HCT116 (cell line): ENCODE measurements at regions not wholly inside any gene's neighbourhood (a gene's known extent, or its start where the extent isn't known, plus 50 kb on each side); places are given as distances from the start of the nearest gene placed in this dataset.

Experiments
- ELF1 ChIP-seq: IDR thresholded peaks from 2 replicates; pipeline ENCODE4 v1.6.1; 2012; ENCODE audit warnings: low read depth, borderline replicate concordance
- EZH2 ChIP-seq: fragments of 200-600 bp; sonication (generic); IDR thresholded peaks from 2 replicates; pipeline ENCODE4 v1.6.1; 2017; ENCODE audit warnings: antibody characterized with exemption, mixed run types
- EZH2phosphoT487 ChIP-seq: fragments of 200-600 bp; IDR thresholded peaks from 2 replicates; pipeline ENCODE4 v1.6.1; 2018; ENCODE audit warnings: antibody characterized with exemption, borderline replicate concordance
- POLR2A ChIP-seq: IDR thresholded peaks from 2 replicates; pipeline ENCODE4 v1.7.0; 2011; ENCODE audit warnings: borderline replicate concordance; ENCODE audit not compliant: insufficient read depth, insufficient read length; ENCODE audit errors: extremely low read depth
- POLR2AphosphoS5 ChIP-seq: IDR thresholded peaks from 2 replicates; pipeline ENCODE4 v1.6.1; 2011; ENCODE audit warnings: mild to moderate bottlenecking, low read depth, low read length, moderate library complexity
- RAD21 ChIP-seq: IDR thresholded peaks from 2 replicates; pipeline ENCODE4 v1.6.1; 2012; ENCODE audit warnings: low read depth, mild to moderate bottlenecking
- SIN3A ChIP-seq: IDR thresholded peaks from 2 replicates; pipeline ENCODE4 v1.6.1; 2012; ENCODE audit warnings: low read depth
- ZFX ChIP-seq: fragments of 450-650 bp; IDR thresholded peaks from 2 replicates; pipeline ENCODE4 v1.6.1; 2017
- ZNF274 ChIP-seq: fragments of 200-500 bp; sonication (Bioruptor generic); IDR thresholded peaks from 2 replicates; pipeline ENCODE4 v1.6.1; 2014; ENCODE audit warnings: mild to moderate bottlenecking, low read depth, low read length, inconsistent platforms
- TF ChIP-seq, protein P1 (sequence below), 3 experiments: fragments of 200-600 bp in 1 of 3; sonication (generic) in 1 of 3; IDR thresholded peaks in 2 of 3; conservative IDR thresholded peaks in 1 of 3; 2 replicates each; pipeline ENCODE4 v1.5.1; 2012 to 2017; ENCODE audit warnings: low read depth in 2 of 3, low read length in 2 of 3, antibody characterized with exemption in 1 of 3, borderline replicate concordance in 1 of 3, control low read depth in 1 of 3, mild to moderate bottlenecking in 1 of 3, mixed read lengths in 1 of 3, mixed run types in 1 of 3, moderate library complexity in 1 of 3; ENCODE audit not compliant: insufficient read depth in 1 of 3
- TF ChIP-seq, protein P2 (sequence below): IDR thresholded peaks from 2 replicates; pipeline ENCODE4 v1.6.1; 2012; ENCODE audit warnings: low read depth
- TF ChIP-seq, protein P3 (sequence below): IDR thresholded peaks from 2 replicates; pipeline ENCODE4 v1.6.1; 2012
- TF ChIP-seq, protein P4 (sequence below): IDR thresholded peaks from 2 replicates; pipeline ENCODE4 v1.6.1; 2012

DNA sequence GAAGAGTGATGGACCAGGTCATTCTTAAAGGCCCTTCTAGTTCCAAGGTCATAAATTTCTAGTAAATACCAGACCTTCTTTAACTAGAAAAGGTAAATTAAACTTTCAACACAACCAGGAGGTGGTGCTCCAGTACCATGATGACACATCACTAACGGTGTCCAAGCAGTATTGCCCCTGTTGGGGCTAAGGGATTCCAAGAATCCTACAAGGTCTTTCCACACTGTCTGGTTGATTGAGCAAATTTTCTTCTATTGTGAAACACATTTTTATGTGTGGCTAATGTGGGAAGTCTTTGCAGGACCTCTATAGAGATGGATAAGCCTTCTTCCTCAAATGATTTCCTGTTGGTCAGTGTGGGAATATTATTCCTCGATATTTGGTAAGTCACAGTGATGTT, 459.6 kb upstream of the PAPPA start:
- TF ChIP-seq, protein P1, sequence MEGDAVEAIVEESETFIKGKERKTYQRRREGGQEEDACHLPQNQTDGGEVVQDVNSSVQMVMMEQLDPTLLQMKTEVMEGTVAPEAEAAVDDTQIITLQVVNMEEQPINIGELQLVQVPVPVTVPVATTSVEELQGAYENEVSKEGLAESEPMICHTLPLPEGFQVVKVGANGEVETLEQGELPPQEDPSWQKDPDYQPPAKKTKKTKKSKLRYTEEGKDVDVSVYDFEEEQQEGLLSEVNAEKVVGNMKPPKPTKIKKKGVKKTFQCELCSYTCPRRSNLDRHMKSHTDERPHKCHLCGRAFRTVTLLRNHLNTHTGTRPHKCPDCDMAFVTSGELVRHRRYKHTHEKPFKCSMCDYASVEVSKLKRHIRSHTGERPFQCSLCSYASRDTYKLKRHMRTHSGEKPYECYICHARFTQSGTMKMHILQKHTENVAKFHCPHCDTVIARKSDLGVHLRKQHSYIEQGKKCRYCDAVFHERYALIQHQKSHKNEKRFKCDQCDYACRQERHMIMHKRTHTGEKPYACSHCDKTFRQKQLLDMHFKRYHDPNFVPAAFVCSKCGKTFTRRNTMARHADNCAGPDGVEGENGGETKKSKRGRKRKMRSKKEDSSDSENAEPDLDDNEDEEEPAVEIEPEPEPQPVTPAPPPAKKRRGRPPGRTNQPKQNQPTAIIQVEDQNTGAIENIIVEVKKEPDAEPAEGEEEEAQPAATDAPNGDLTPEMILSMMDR (IDR thresholded peaks at IDR 0.05 in 2 of 3, conservative IDR thresholded peaks at IDR 0.05 in 1 of 3; ENCODE audit: borderline replicate concordance in 1 of 3, insufficient read depth in 1 of 3, low read depth in 2 of 3, low read length in 2 of 3), result peak in 2 of 3 experiments; percentile 25 to 43; a peak in 4 of 6 replicates
- no peak for TF ChIP-seq ELF1
- TF ChIP-seq ZNF274, result no peak
- no peak for TF ChIP-seq EZH2
- TF ChIP-seq POLR2A, result no peak
- TF ChIP-seq SIN3A, result no peak
- TF ChIP-seq, protein P2, sequence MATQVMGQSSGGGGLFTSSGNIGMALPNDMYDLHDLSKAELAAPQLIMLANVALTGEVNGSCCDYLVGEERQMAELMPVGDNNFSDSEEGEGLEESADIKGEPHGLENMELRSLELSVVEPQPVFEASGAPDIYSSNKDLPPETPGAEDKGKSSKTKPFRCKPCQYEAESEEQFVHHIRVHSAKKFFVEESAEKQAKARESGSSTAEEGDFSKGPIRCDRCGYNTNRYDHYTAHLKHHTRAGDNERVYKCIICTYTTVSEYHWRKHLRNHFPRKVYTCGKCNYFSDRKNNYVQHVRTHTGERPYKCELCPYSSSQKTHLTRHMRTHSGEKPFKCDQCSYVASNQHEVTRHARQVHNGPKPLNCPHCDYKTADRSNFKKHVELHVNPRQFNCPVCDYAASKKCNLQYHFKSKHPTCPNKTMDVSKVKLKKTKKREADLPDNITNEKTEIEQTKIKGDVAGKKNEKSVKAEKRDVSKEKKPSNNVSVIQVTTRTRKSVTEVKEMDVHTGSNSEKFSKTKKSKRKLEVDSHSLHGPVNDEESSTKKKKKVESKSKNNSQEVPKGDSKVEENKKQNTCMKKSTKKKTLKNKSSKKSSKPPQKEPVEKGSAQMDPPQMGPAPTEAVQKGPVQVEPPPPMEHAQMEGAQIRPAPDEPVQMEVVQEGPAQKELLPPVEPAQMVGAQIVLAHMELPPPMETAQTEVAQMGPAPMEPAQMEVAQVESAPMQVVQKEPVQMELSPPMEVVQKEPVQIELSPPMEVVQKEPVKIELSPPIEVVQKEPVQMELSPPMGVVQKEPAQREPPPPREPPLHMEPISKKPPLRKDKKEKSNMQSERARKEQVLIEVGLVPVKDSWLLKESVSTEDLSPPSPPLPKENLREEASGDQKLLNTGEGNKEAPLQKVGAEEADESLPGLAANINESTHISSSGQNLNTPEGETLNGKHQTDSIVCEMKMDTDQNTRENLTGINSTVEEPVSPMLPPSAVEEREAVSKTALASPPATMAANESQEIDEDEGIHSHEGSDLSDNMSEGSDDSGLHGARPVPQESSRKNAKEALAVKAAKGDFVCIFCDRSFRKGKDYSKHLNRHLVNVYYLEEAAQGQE, result no peak
- TF ChIP-seq, protein P3, sequence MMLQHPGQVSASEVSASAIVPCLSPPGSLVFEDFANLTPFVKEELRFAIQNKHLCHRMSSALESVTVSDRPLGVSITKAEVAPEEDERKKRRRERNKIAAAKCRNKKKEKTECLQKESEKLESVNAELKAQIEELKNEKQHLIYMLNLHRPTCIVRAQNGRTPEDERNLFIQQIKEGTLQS, result no peak
- TF ChIP-seq, protein P4, sequence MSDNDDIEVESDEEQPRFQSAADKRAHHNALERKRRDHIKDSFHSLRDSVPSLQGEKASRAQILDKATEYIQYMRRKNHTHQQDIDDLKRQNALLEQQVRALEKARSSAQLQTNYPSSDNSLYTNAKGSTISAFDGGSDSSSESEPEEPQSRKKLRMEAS, result no peak
- TF ChIP-seq RAD21, result peak; percentile 68
- no peak for TF ChIP-seq ZFX
- no peak for TF ChIP-seq POLR2AphosphoS5
- TF ChIP-seq EZH2phosphoT487, result no peak
